Natural killer cell (primary cell): ENCODE measurements at regions not wholly inside any gene's neighbourhood (a gene's known extent, or its start where the extent isn't known, plus 50 kb on each side); places are given as distances from the start of the nearest gene placed in this dataset.

ENCODE experiments used
- ATAC-seq, 3 donors: fragments of 150-1000 bp in 2 of 3; fragments of 200-7000 bp in 1 of 3; cut with Tn5 transposase; 1 replicate in 1 of 3; 2 replicates in 2 of 3; pipeline ENCODE4 v1.10.0; 2021; ENCODE audit warnings: mild to moderate bottlenecking in 2 of 3, moderate library complexity in 2 of 3
- DNase-seq, 2 donors: peaks; one replicate each; pipeline versions ENCODE4 v3.0.0 to v3.0.0-alpha.2; 2013 to 2021; ENCODE audit warnings: mixed read lengths in 1 of 2
- H3K27ac ChIP-seq: one replicate; pipeline ENCODE4 v1.5.1; 2013; ENCODE audit warnings: mild to moderate bottlenecking, low read length
- H3K27me3 ChIP-seq: one replicate; pipeline ENCODE4 v1.6.1; 2013; ENCODE audit warnings: low read length; ENCODE audit not compliant: control insufficient read depth, insufficient read depth
- H3K36me3 ChIP-seq: one replicate; pipeline ENCODE4 v1.6.1; 2013; ENCODE audit warnings: low read length; ENCODE audit not compliant: control insufficient read depth, insufficient read depth
- H3K4me1 ChIP-seq: one replicate; pipeline ENCODE4 v1.6.1; 2013; ENCODE audit warnings: low read length; ENCODE audit not compliant: control insufficient read depth, insufficient read depth
- H3K4me3 ChIP-seq: one replicate; pipeline ENCODE4 v1.5.1; 2013; ENCODE audit warnings: low read length
- H3K9me3 ChIP-seq: one replicate; pipeline ENCODE4 v1.6.1; 2013; ENCODE audit warnings: low read length; ENCODE audit not compliant: control insufficient read depth, insufficient read depth
- H3K27ac Mint-ChIP-seq, 2 donors: one replicate each; pipeline ENCODE4 v1.8.0; 2022; ENCODE audit warnings: mild to moderate bottlenecking in 2 of 2, mixed read lengths in 2 of 2, moderate library complexity in 1 of 2
- H3K27me3 Mint-ChIP-seq, 2 donors: one replicate each; pipeline ENCODE4 v1.8.0; 2022; ENCODE audit warnings: low read depth in 2 of 2, mixed read lengths in 2 of 2
- H3K36me3 Mint-ChIP-seq: one replicate; pipeline ENCODE4 v1.8.0; 2022; ENCODE audit warnings: mixed read lengths
- H3K4me1 Mint-ChIP-seq, 2 donors: one replicate each; pipeline ENCODE4 v1.8.0; 2022; ENCODE audit warnings: mixed read lengths in 2 of 2
- H3K4me3 Mint-ChIP-seq: one replicate; pipeline ENCODE4 v1.8.0; 2022; ENCODE audit warnings: mild to moderate bottlenecking, moderate library complexity, mixed read lengths
- H3K9me3 Mint-ChIP-seq, 2 donors: one replicate each; pipeline ENCODE4 v1.8.0; 2022; ENCODE audit warnings: mixed read lengths in 2 of 2
- WGBS: methylation state at CpG from one replicate; pipeline ENCODE4 v1.1.7; 2013; ENCODE audit warnings: missing lambda C conversion rate; ENCODE audit not compliant: insufficient coverage; 5-methylcytosine and 5-hydroxymethylcytosine counted together
- intact Hi-C: fragments of 100-400 bp; cut with micrococcal nuclease; formaldehyde crosslinking; loops from one replicate; pipeline ENCODE4 v1.14.2; 2022
- TF ChIP-seq, protein P1 (sequence below): fragments of 200-600 bp; IDR thresholded peaks from one replicate; pipeline ENCODE4 v1.8.0; 2022; ENCODE audit warnings: antibody characterized with exemption

DNA sequence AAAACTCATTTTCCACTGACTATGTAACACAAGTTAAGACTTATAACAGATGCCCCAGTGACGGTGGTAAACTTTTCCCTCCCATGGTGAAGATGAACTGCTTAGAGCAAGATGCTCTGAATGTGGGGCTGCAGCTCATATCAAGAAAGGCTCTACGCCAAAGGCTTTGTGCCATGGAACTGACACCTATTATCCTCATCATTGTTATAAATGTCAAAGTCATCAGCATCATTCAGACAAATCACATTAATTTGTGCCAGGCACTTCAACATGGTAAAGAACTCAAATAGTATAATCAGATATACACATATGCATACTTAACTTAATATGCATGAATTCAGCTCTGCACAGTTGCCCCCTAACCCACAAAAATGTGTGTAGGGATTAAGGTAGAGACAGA, 305.9 kb upstream of the ATP10B start:
- WGBS, result 100% methylated on average over 2 of the region's 2 CpGs
- intact Hi-C loops, result no loop called here
- no peak overlapping the region for H3K4me3 ChIP-seq
- H3K4me3 Mint-ChIP-seq, result no peak overlapping the region
- no peak for ATAC-seq
- no peak overlapping the region for H3K27ac Mint-ChIP-seq
- no peak overlapping the region for H3K27ac ChIP-seq
- H3K4me1 Mint-ChIP-seq, result no peaks in the 10 kb centered on the region
- H3K4me1 ChIP-seq, result no peaks in the 10 kb centered on the region
- H3K9me3 Mint-ChIP-seq, result peaks cover 12 to 16% of the 10 kb centered on the region in 2 donors
- H3K36me3 ChIP-seq, result no peaks in the 10 kb centered on the region
- no peaks in the 10 kb centered on the region for H3K9me3 ChIP-seq
- no peaks in the 10 kb centered on the region for H3K27me3 Mint-ChIP-seq
- DNase-seq, result no peak
- no peaks in the 10 kb centered on the region for H3K36me3 Mint-ChIP-seq
- H3K27me3 ChIP-seq, result no peaks in the 10 kb centered on the region
- TF ChIP-seq, protein P1, sequence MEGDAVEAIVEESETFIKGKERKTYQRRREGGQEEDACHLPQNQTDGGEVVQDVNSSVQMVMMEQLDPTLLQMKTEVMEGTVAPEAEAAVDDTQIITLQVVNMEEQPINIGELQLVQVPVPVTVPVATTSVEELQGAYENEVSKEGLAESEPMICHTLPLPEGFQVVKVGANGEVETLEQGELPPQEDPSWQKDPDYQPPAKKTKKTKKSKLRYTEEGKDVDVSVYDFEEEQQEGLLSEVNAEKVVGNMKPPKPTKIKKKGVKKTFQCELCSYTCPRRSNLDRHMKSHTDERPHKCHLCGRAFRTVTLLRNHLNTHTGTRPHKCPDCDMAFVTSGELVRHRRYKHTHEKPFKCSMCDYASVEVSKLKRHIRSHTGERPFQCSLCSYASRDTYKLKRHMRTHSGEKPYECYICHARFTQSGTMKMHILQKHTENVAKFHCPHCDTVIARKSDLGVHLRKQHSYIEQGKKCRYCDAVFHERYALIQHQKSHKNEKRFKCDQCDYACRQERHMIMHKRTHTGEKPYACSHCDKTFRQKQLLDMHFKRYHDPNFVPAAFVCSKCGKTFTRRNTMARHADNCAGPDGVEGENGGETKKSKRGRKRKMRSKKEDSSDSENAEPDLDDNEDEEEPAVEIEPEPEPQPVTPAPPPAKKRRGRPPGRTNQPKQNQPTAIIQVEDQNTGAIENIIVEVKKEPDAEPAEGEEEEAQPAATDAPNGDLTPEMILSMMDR, result no peak

DNA sequence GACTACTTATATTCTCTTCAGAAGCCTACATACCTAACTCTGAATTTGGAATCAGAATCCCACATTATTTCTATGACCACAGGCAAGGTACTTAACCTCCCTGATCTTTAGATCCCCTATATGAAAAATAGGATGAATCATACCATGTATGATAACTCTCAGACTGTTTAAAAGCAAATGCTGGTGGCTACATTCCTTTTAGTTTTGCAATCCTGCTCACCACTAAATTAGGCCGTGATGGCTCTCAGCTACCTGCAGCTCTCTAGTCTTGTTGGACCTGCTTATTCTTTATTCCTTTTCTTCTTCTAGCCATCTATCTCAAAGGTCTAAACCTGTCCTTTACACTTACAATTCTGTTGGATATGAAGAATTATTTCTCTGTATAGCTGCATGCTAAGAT, 303.4 kb upstream of the ATP10B start:
- no peak for ATAC-seq
- Mint-ChIP-seq H3K9me3 (peaks cover 12 to 16% of the 10 kb centered on the region in 2 donors), H3K27me3 (no peaks in the 10 kb centered on the region), H3K36me3 (no peaks in the 10 kb centered on the region), H3K4me3 (no peak overlapping the region), H3K27ac (no peak overlapping the region), H3K4me1 (no peaks in the 10 kb centered on the region)
- Histone ChIP-seq H3K9me3 (no peaks in the 10 kb centered on the region), H3K27ac (no peak overlapping the region), H3K36me3 (no peaks in the 10 kb centered on the region), H3K4me1 (no peaks in the 10 kb centered on the region), H3K27me3 (no peaks in the 10 kb centered on the region), H3K4me3 (no peak overlapping the region)
- intact Hi-C loops, result no loop called here
- WGBS, result 100% methylated on average over 1 of the region's 1 CpG
- TF ChIP-seq, protein P1, result no peak
- DNase-seq, result no peak

DNA sequence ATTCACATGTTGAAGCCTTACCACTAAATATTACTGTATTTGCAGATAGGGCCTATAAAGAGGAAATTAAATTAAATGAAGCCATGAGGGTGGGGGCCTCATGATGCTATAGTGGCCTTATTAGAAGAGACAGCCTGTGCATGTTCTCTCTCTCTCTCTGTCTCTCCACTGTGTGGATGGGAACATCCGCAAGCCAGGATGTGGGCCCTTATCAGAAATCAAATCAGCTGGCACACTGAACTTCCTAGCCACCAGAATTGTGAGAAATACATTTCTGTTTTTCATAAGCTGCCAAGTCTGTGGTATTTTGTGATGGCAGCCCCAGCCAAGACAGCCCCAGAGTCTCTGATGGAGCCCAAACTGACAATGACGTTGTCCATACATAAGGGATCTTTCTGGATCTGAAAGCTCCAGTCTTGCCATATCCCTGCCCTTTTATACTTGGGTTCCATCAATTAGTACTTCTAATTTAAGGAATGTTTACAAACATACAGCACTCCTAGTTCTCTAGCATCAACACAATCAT, 300.5 kb upstream of the ATP10B start:
- H3K27ac ChIP-seq, result no peak overlapping the region
- Mint-ChIP-seq H3K9me3 (peaks cover 14% of the 10 kb centered on the region in 2 donors), H3K4me3 (no peak overlapping the region), H3K27me3 (no peaks in the 10 kb centered on the region), H3K4me1 (no peaks in the 10 kb centered on the region), H3K27ac (no peak overlapping the region), H3K36me3 (no peaks in the 10 kb centered on the region)
- H3K4me3 ChIP-seq, result no peak overlapping the region
- no peaks in the 10 kb centered on the region for H3K36me3 ChIP-seq
- 37% methylated on average over 2 of the region's 2 CpGs for WGBS
- no peaks in the 10 kb centered on the region for H3K9me3 ChIP-seq
- intact Hi-C loops, result no loop called here
- TF ChIP-seq, protein P1, result no peak
- no peaks in the 10 kb centered on the region for H3K4me1 ChIP-seq
- H3K27me3 ChIP-seq, result no peaks in the 10 kb centered on the region
- no peak for ATAC-seq
- DNase-seq, result no peak

DNA sequence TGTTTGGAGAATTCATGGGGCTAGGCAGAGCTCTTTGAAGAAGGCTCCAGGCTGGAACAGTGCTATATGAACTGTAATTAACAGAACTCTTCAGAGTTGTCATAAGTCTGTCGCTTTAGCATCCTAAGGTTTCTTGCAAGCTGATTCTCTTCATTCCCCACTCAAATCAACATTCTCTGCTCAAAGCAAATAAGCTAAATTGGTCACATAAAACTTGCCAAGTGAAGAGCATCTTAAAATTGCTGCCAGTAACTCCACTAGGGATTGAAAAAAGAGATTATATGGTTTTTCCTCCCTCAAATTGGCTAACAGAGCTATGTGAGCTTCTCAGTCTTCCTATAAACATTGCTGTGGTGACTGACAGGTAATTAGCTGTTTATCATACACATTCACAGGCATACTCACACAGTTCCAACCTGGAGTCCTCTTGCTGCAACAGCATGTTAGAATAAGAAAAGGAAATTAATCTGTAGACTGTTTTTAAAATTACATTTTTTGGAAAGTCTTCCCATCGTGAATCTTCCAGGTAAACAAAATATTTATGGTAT, 298.5 kb upstream of the ATP10B start:
- intact Hi-C loops, result no loop called here
- no peaks in the 10 kb centered on the region for H3K36me3 ChIP-seq
- no peak overlapping the region for H3K27ac ChIP-seq
- TF ChIP-seq, protein P1, result no peak
- H3K4me3 Mint-ChIP-seq, result no peak overlapping the region
- no peak overlapping the region for H3K4me3 ChIP-seq
- no peaks in the 10 kb centered on the region for H3K9me3 ChIP-seq
- peaks cover 10 to 14% of the 10 kb centered on the region in 2 donors for H3K9me3 Mint-ChIP-seq
- no peaks in the 10 kb centered on the region for H3K27me3 ChIP-seq
- no peaks in the 10 kb centered on the region for H3K4me1 Mint-ChIP-seq
- no peaks in the 10 kb centered on the region for H3K4me1 ChIP-seq
- H3K27ac Mint-ChIP-seq, result no peak overlapping the region
- 69% methylated on average over 1 of the region's 2 CpGs for WGBS
- no peak for DNase-seq
- no peaks in the 10 kb centered on the region for H3K27me3 Mint-ChIP-seq
- H3K36me3 Mint-ChIP-seq, result no peaks in the 10 kb centered on the region
- no peak for ATAC-seq
